ENCODE measurements at regions not wholly inside any gene's neighbourhood (a gene's known extent, or its start where the extent isn't known, plus 50 kb on each side); places are given as distances from the start of the nearest gene placed in this dataset.

DNA sequence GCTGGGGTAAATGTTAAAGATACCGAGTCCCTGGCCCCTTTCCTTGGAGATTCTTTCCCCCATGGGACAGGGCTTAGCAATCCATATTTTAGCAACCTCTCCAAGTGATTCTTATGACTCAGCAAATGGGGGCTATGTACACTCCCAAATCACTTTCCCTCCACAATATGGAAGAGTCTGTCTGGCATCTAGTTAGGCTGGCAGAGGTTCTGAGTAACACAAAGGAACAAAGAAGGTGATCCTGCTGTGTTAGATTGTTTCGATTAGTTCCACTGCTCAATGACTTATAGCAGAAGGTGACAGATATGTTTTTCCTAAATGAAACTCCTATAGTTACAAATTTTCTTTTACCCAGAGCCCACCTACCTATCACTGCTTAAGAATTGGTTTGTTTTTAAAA lies 154.0 kb upstream of the SYT13 start:
- DNase-seq (ENCODE audit: low spot score): no peak

DNA sequence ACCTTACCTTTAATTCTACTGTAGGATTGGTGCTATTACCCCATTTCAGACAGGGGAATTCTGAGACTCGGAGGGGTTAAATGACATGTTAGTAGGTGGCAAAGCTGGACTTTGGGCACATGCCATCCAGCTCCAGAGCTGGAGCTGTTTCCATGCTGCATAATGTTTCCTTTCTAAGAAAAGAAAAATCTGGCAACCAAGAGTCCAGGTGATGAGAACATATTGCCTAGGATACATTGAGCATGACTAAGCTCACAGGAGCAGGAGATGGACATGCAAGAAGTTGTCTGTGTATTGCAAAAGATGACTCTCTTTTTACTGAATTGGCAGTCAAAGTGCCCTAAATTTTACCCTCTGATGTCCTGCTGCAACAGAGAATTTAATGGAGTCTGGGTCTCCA lies 150.8 kb upstream of the SYT13 start:
- DNase-seq (ENCODE audit: low spot score): no peak

DNA sequence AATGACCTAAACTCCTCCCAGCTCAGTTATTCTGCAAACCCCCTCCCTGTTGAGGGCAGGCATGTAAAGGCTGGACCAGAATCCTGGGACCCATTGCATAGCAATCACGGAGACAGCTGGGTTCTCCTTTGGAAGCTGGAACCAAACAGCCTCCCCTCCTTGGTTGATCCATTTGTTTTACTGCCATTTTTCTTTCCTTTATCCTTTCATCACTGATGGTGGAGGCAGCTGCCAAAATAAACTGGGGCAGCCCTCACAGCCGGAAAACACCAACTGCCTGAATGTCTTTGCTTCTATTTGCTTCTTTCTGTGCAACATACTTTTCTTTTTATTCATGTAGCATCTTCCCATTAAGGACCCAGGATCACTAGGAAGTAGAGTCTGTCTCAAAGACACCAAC lies 150.0 kb upstream of the SYT13 start:
- no peak for DNase-seq (ENCODE audit: low spot score)

DNA sequence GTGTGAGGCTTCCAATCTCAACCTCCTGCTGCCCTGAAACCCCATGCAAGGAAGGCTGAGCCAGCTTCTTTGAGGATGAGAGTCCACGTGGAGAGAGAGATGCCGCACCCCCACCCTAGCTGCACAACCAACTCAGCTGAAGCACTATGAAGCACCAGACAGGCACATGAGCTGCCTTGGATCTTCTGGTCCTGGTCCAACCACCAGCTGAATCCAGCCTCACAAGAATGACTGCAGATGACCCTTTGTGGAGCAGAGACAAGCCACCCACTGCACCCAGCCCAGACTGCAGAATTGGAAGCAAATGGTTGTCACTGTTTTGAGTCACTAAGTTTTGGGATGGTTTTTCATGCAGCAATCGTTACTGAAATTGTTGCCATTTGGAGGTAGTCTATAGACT lies 149.6 kb upstream of the SYT13 start:
- no peak for DNase-seq (ENCODE audit: low spot score)

DNA sequence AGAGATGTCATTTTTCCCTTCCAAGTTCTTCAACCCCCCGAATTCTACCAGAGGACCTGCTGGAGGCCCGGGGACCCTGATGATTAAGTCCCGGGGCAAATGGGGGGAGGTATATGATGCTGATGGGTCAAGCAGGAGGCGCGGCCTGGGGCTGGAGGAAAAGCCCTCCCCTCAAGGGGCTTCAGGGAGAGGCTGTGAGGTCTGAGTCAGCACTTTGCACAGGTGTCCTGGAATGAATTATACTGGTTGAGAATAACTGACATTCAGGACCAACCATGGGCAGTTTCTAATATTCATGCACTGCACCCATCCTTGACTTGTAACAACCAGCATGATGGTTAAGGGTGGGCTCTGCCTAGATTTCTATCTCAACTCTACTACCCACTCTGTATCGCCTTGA lies 146.8 kb upstream of the SYT13 start:
- no peak for DNase-seq (ENCODE audit: low spot score)

DNA sequence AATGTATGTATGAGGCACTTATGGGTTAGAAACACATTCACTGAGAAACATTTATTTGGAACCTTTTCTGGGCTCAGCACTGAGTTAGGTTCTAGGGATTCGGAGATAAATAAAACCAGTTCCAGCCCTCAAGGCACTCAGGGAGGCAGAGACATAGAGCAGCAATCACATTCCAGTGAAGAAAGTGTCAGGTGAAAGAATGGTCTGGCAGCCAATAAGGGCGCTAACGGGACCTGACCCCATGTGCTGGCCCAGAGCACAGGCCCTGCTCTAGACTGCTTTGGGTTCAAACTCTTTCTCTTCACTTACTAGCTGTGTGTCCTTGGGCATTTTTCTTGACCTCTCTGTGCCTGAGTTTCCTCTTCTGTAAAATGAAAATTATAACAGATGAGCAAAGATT lies 146.0 kb upstream of the SYT13 start:
- no peak for DNase-seq (ENCODE audit: low spot score)

DNA sequence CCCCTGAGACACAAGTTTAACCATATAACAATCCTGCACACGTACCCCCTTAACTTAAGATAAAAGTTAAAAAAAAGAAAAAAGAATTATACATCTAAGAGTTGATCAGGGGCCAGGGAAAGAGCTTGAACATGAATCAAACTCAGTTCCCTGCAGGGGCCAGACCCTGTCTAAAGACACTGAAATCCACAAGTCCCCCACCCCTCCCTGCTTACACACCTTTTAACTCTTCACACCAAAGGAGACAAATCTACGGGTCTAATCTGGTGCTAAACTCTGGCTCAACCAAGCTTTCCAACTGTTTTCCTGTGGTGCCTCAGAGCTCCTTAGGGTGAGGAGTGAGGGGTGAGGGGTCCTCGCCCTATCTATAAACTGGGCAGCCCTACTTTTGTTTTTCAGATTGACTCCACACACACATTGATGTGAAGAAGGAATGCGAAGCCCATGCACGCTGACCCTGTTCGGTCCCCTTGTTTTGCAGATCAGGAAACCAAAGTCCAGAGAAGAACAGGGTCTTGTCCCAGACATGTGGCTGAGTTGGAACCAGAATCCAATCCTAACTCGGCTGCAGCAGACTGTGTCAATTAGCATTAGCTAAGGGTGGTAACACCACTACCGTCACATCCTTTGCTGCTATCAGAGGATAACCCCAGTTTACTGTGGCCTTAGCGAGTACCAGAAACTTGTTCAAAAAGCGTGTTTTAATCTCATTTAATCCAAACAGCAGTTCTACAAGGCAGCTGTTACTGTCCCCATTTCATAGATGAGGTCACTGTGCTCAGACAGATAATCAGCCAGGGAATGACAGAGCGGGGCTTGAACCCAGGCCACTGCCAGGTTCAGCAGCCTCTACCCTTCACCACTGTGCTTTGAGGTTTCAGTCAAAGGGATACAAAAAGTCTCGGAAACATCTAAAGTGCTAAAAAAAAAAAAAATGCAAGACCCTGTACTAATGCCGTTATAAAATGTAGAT lies 145.2 kb upstream of the SYT13 start:
- no peak for DNase-seq (ENCODE audit: low spot score)

DNA sequence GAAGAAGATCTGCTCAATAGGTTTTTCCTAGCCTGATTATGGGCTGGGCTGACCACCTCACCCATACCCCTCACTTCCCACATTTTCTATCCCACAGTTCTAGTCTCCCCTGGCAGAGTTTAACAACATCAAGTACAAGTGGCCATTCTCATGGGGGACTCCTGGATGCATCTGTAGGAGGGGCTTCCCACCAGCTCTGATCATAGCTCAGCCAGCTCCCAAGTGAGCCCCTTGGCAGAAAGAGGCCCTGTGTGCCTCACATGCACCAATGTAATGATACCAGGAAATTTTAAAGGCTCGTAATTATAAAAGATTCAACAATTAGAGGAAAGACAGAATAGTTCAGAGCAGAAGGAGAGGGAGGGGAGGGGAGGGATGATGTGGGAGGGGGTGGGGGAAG lies 144.2 kb upstream of the SYT13 start:
- no peak for DNase-seq (ENCODE audit: low spot score)

DNA sequence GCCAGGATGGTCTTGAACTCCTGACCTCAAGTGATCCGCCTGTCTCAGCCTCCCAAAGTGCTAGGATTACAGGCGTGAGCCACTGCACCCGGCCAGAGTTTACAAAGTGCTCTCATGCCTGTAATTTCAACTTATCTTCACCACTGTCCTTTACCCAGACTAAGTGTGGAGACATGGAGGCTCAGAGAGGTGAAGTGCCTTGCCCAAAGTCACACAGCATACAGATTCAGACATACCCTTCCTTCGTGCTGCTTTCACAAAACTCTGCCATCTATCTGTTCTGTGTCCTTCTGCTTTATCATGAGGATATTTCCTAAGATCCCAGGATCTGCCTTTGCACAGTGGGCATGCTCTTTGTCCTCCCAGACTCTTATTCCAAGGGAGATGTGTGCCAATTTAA lies 143.6 kb upstream of the SYT13 start:
- DNase-seq (ENCODE audit: low spot score): no peak

DNA sequence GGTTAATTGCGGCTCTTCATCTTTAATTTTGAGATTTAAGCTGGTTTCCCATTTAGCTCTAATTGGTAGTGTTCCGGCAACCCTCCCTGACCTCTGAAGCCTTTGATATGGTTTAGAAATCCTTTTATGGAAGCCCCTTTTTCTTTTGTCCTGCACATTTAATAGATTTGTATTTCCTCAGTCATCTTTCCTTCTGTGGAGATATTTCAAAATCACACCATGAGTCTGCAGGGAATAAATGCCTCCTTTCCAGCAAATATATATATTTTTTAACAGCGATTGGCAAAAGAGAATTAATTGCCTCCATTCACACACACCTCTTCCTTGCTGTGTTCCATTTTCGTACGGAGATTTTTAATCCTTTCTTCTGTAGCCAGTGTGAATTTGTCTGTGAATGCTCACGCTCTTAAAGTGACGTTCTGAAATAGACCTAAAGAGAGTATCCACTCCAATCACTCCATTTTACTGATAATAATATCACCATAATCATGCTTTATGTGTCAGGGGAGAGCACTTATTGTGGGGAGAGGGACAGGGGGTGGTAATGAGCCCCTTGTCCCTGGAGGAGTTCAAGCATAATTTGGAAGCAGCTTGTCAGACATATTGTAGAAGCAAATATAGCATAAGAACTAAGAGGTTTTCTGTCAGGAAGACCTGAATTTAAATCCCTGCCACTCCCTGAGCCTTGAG lies 142.5 kb upstream of the SYT13 start:
- DNase-seq (ENCODE audit: low spot score): no peak

DNA sequence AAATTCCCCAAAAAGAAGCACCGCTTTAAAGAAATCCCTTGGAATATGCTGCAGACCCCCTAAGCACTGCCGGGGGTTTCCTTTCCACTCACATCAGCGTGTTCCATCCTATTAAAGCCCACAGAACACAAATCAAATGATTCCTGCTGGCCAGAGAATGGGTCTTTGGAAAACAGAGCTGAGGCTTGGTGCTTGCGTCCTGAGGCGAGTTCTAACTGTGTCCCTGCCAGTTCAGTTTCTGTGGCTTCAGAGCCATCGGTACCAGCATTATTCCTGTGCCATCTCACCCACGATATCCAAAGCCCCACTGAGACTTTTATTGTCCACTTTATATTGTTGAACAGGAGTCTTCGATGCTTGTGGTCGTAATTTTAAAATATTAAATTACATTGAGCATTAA lies 142.0 kb upstream of the SYT13 start:
- no peak for DNase-seq (ENCODE audit: low spot score)

DNA sequence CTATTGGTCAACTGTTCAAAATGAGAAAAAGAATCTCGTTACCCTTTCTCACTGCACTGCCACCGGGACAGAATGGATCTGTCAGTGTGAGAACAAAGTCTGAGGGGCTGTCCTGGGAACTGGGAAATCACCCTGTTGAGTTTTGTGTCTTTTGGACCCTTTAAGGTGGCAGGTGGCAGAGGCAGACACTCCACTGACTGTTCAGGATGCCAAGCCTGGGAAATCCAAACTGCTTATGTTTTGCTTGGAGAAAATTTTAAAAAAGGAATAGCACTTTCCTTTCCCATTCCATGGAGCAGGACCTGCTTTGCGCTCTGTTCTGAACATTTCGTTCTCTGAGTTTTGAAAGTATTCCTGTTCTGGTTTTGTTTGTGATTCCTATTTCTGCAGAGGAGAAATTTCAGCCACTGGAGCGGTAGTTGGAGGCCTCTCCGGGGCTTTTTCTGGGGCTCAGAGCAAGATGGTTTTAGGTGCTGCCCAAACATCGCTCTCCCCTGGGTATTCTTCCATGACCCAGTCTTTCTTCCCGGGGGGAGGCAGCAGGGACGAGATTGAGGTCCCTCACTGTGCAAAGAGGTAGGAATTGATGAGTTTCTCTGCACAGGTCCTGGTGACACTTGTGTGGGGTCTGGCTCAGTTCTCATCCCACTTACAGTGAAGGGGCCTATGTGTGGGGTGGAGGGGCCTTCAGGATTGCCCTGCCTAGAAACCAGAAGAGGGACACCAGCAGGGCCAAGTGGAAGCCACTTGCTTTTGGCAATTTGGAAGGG lies 138.5 kb upstream of the SYT13 start:
- DNase-seq (ENCODE audit: low spot score): no peak

DNA sequence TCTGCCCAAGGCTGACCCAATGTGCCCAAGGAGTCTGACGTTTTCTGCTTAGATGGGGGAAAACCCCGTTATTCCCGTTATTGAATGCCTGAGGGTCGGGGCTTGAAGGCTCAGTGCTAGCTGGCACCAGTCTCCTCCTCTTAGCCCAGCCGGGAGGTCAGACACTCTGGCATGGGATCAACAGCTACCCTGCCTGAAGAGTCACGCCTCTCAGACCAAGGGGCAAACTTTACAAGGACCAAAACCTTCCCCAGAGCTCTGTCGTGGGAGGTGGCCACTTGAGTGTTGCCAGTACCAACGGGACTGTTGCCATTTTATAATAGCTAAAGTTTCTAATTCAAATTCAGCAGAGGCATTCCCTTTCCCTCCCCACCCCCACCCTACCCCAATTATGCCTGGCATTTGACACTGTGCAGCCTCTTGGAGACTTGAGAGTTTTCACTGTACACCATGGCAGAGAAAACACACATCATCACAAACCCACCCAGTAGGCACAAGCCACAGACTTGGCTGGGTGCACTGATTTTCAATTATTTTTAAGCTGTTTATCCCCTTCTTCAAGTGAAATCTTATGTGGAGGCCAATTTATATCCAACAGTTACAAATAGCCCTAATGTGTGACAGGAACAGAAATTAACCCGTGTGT lies 137.5 kb upstream of the SYT13 start:
- no peak for DNase-seq (ENCODE audit: low spot score)

DNA sequence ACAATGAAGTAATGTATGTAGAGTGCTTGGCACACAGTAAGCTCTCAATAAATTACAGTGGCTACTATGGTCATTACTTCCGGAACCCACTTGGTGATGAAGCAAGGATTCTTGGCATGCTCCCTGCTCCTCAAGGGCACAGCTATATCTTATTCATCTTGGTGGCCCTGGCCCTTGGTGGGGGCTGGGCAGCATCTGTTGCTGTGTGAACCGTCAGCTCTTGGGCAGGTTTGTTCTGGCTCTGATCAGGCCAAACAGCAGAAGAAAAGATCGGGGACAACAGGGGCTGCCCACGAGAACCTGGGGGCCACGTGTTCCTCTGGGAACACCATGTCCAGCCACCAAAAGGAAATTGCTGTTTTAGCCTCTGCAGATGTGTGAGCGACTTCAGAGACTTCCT lies 136.9 kb upstream of the SYT13 start:
- DNase-seq (ENCODE audit: low spot score): no peak

DNA sequence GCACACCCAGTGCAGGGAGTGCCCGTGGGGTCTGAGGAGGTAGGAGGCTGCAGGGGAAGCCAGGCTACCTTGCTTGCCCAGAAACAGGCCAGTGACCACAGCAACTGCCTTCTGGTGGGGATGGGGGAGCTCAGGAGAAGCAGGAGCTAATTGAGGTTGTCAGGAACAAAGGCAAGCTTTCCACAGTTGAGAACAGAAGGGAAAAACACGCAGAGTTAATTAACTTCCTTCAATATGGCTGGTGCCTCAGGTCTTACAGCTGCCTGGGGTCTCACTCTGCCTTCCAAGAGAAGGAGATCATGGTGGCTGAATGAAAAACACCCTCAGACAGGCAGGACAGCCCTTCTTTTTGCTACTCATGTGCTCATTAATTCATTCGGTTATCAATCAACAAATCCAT lies 127.9 kb upstream of the SYT13 start:
- no peak for DNase-seq (ENCODE audit: low spot score)

DNA sequence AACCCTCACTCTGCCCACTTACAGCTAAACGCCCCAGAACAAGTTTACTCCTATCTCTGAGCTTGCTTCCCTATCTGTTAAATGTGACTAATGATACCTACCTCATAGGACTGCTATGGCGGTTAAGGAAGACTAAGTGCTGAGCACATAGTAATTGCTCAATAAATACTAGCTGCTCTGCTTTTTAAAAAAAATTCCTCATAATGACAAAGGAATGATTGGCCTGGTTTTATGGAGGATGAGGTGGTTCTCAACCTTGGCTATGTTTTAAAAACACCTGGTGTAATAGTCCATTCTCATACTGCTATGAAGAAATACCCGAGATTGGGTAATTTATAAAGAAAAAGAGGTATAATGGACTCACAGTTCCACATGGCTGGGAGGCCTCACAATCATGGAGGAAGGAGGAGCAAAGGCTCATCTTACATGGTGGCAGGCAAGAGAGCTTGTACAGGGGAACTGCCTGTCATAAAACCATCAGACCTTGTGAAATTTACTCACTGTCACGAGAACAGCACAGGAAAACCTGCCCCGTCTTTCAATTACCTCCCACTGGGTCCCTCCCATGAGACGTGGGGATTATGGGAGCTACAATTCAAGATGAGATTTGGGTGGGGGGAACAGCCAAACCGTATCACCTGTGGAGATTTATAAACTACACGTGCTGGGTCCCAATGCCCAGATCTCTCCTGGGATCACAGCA lies 127.2 kb upstream of the SYT13 start:
- no peak for DNase-seq (ENCODE audit: low spot score)

DNA sequence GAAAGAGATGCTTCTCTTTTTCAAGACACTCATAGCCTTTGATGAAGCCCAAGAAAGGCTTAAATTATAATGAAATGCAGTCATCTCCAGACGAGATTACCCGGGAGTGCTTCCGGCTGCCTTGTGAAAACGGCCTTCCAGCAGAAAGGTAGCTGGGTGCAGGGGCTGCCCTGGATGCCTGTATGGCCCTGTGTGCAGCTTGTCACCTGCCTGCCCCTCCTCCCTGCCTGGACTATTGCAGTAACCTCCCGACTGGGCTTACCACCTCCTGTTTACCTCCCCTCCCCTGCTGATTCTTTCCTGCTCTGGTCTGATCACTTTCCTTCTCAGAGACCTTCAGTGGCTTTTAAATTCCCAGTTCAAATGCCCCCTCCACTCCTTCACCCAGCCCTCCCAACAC lies 126.4 kb upstream of the SYT13 start:
- no peak for DNase-seq (ENCODE audit: low spot score)

DNA sequence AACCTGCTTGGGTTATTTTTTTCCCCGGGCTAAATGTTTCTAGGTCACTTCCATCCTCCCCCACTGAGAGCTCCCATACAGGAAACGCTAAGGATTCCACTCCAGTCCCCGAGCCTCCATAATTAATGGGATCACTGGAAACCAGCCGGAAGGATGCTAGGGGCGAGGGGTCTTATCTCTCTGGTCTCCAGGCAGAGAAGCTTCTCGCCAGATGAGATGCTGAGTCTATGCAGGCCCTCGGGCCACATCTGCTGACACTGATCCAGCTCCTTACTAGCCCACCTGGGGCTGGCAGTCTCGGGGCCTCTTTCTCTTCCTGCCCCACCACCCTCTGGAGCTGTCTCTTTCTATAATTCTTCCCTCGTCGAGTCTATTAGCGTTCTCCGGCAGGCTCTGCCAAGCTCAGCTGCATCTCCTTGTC lies 125.9 kb upstream of the SYT13 start:
- DNase-seq (ENCODE audit: low spot score): no peak

DNA sequence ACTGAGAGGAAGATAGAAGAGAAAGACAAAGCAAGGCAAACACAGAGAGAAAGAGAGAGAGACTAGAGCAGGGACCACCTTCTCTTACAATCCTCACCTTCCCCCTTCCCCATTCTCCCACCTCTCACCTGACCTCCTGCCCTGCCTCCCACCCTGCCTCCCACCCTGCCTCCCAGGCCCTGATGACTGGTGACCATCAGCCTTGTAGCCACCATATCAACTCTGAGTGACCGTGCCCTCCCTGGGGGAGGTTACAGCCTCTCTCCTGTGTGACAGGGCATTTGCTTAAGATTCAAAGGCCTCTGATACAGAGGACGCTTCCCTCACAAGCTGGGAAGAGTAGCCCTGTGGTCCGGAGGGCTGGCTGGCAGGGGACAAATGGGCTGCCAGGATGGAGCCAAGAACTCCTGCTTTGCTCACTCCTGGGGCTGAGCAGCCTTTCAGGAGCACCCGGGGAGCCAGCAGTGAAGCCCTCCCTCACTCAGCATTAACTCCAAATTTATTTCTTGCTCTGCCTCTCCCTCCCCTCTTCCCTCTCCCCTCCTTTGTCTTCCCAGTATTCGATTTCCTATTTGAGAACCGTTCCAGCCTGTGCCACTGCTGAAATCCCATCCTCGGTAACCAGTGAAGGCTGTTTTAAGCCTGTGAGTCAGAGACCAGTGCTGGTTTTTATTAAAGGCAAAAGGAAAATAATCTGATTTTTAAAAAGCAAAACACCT lies 125.2 kb upstream of the SYT13 start:
- DNase-seq (ENCODE audit: low spot score): no peak

DNA sequence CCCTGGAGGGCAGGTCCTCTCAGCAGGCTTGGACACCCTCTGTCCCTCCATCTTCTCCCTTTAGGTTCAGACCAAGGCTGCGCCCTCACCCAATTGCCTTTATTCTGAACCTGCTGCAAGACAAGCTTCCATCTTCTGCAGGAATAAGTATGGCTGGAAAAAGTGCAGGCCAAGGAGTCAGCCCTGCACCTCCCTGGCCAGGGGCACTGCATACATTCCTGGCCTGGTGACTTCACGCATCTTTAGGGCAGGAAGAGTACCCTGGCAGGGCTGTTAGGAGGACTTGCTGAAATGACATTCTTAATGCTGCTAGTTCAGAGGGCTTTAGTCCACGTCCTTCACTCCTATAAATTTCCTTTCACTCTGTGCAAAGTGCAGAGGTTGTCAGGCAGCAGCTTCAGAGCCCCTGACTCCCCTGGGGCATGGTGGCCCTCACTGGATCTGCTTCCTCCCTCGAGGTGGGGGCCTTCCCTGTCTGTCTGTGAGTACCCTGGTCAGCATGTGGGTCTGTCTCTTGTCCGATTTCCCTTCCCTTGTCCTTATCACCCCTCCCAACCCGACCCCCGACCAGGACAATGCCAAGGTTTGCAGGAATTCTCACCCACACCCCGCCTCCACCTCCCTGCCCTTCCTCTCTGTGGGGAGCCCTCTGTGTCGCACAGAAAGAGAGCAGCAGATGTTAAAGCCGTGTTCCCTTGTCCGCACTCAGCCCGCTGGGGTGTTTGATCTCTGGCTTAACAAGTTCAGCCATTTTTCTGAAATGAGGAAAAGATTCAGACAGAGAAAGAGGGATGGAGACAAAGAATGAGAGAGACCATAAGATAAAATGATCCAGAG lies 124.5 kb upstream of the SYT13 start:
- DNase-seq (ENCODE audit: low spot score): no peak

All from CD4-positive, alpha-beta T cell treated with Interleukin-2 at 100 ng/mL for 4 hours (primary cell).